ENCODE measurements at regions not wholly inside any gene's neighbourhood (a gene's known extent, or its start where the extent isn't known, plus 50 kb on each side); places are given as distances from the start of the nearest gene placed in this dataset.

GRCh38 chr3:177831361-177831760, 634.1 kb upstream of the TBL1XR1 start:
- Histone ChIP-seq H3K27ac (ENCODE audit: low read length) (peak overlapping the region; percentile 89), H3K9ac (ENCODE audit: low read length) (no peak overlapping the region)
- TF ChIP-seq RAD21 (conservative IDR thresholded peaks at IDR 0.05) (no peak), MXI1 (conservative IDR thresholded peaks at IDR 0.05; ENCODE audit: poor library complexity, severe bottlenecking) (no peak), CTCF (IDR thresholded peaks at IDR 0.05; ENCODE audit: poor library complexity, severe bottlenecking) (no peak), EP300 (conservative IDR thresholded peaks at IDR 0.05; ENCODE audit: poor library complexity, severe bottlenecking) (no peak), TAF1 (IDR thresholded peaks at IDR 0.05; ENCODE audit: low read depth) (no peak), POLR2AphosphoS5 (IDR thresholded peaks at IDR 0.05) (no peak), REST (IDR thresholded peaks at IDR 0.05; ENCODE audit: borderline replicate concordance) (no peak), EZH2 (IDR thresholded peaks at IDR 0.05; ENCODE audit: borderline replicate concordance, insufficient read depth, low read length, poor library complexity, severe bottlenecking) (no peak), SMC3 (conservative IDR thresholded peaks at IDR 0.05; ENCODE audit: poor library complexity) (no peak)

GRCh38 chr3:177832880-177833279, 635.6 kb upstream of the TBL1XR1 start:
- H2AFZ ChIP-seq (ENCODE audit: low read depth, low read length) = peak overlapping the region; percentile 7
- H3K9me2 ChIP-seq (ENCODE audit: insufficient read depth, low read length) = no peaks in the 10 kb centered on the region
- peak overlapping the region; percentile 89 for H3K27ac ChIP-seq (ENCODE audit: low read length)
- TF ChIP-seq MXI1 (conservative IDR thresholded peaks at IDR 0.05; ENCODE audit: poor library complexity, severe bottlenecking) (no peak), POLR2AphosphoS5 (IDR thresholded peaks at IDR 0.05) (no peak), TAF1 (IDR thresholded peaks at IDR 0.05; ENCODE audit: low read depth) (no peak), RAD21 (conservative IDR thresholded peaks at IDR 0.05) (no peak), SMC3 (conservative IDR thresholded peaks at IDR 0.05; ENCODE audit: poor library complexity) (no peak), EP300 (conservative IDR thresholded peaks at IDR 0.05; ENCODE audit: poor library complexity, severe bottlenecking) (no peak), REST (IDR thresholded peaks at IDR 0.05; ENCODE audit: borderline replicate concordance) (no peak), CTCF (IDR thresholded peaks at IDR 0.05; ENCODE audit: poor library complexity, severe bottlenecking) (no peak), EZH2 (IDR thresholded peaks at IDR 0.05; ENCODE audit: borderline replicate concordance, insufficient read depth, low read length, poor library complexity, severe bottlenecking) (no peak)
- no peaks in the 10 kb centered on the region for H3K79me2 ChIP-seq (replicated peaks; ENCODE audit: insufficient read depth, low read length)
- peak overlapping the region; percentile 44 for H3K9ac ChIP-seq (ENCODE audit: low read length)
- peak overlapping the region; percentile 31 for H3K4me3 ChIP-seq (ENCODE audit: low read length)
- no peaks in the 10 kb centered on the region for H3K27me3 ChIP-seq (ENCODE audit: insufficient read depth, low read depth, low read length)
- no peaks in the 10 kb centered on the region for H3K36me3 ChIP-seq (ENCODE audit: insufficient read depth, low read length)
- no peaks in the 10 kb centered on the region for H3F3A ChIP-seq (ENCODE audit: insufficient read depth, low read length, poor library complexity, severe bottlenecking)
- no peaks in the 10 kb centered on the region for H4K20me1 ChIP-seq (ENCODE audit: insufficient read depth)
- peak overlapping the region; percentile 8 for H3K4me2 ChIP-seq (ENCODE audit: low read length)
- no peaks in the 10 kb centered on the region for H3K9me3 ChIP-seq (ENCODE audit: low read length)

More at GRCh38 chr3:177831361-177831760, 634.1 kb upstream of the TBL1XR1 start:
- no peaks in the 10 kb centered on the region for H3K27me3 ChIP-seq (ENCODE audit: insufficient read depth, low read depth, low read length)
- no peak overlapping the region for H2AFZ ChIP-seq (ENCODE audit: low read depth, low read length)
- H3F3A ChIP-seq (ENCODE audit: insufficient read depth, low read length, poor library complexity, severe bottlenecking) = no peaks in the 10 kb centered on the region
- H3K9me2 ChIP-seq (ENCODE audit: insufficient read depth, low read length) = no peaks in the 10 kb centered on the region
- H3K36me3 ChIP-seq (ENCODE audit: insufficient read depth, low read length) = no peaks in the 10 kb centered on the region
- no peak overlapping the region for H3K4me3 ChIP-seq (ENCODE audit: low read length)
- no peaks in the 10 kb centered on the region for H3K9me3 ChIP-seq (ENCODE audit: low read length)
- H4K20me1 ChIP-seq (ENCODE audit: insufficient read depth) = no peaks in the 10 kb centered on the region
- no peaks in the 10 kb centered on the region for H3K79me2 ChIP-seq (replicated peaks; ENCODE audit: insufficient read depth, low read length)
- no peak overlapping the region for H3K4me2 ChIP-seq (ENCODE audit: low read length)

Data from neural cell (in vitro differentiated cells).